ENCODE measurements at regions not wholly inside any gene's neighbourhood (a gene's known extent, or its start where the extent isn't known, plus 50 kb on each side); places are given as distances from the start of the nearest gene placed in this dataset.

DNA sequence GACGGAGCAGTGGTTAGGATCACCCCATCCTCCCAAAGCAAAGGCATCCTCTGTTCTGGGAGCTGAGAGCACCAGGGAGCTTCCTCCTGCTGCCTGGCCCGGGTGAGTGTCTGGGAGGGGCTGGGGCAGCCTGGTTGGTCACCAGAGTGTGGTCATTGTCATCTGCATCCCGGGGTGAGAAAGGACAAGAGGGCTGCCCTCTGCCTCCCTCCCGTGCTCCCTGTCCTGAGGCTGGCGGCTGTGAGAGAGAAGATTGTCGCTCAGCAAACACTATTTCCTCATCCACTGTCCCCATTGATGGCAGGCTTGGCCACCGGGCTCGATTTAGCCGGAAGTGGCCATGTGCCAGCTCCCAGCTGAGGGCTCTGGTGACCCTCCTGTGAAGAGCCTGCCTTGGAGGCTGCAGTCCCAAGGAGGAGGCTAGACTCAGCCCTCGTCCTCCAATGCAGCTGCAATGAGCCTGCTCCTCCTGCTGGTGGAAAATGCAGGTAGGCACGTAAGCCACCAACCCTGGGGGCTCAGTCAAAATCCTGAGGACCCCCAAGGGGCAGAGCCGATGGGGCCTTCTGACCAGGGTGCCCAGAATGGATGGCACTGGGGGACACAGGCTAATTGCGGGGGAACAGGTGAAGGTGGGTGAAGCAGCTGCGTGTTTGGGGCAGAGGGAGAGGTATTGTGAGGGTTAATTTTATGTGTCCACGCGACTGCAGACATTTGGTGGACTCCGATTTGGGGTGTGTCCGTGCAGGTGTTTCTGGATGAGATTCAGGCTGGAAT is 155.7 kb downstream of the KIF26A start:
- H3K36me3 ChIP-seq (ENCODE audit: control insufficient read depth in 4 of 4, insufficient read depth in 3 of 4, low read depth in 1 of 4, low read length in 3 of 4), result no peaks in the 10 kb centered on the region
- no peak for DNase-seq (ENCODE audit: low spot score)
- H3K27ac ChIP-seq (ENCODE audit: low read depth in 1 of 2, low read length in 2 of 2), result no peak overlapping the region
- H3K4me1 ChIP-seq (ENCODE audit: control insufficient read depth in 4 of 4, insufficient read depth in 4 of 4, low read length in 3 of 4), result peaks cover 4 to 15% (median 13%) of the 10 kb centered on the region in 4 donors
- no peak overlapping the region for H3K4me3 ChIP-seq (ENCODE audit: low read depth in 1 of 3, low read length in 3 of 3)
- TF ChIP-seq JUND (IDR thresholded peaks at IDR 0.05) (no peak), RAD21 (IDR thresholded peaks at IDR 0.05) (peak in 1 of 2 donors; percentile 51)
- no peaks in the 10 kb centered on the region for H3K9me3 ChIP-seq (ENCODE audit: control insufficient read depth in 4 of 4, low read length in 3 of 4)
- WGBS, result 39% methylated on average over 18 of the region's 18 CpGs
- H3K27me3 ChIP-seq (ENCODE audit: control insufficient read depth in 4 of 4, insufficient read depth in 4 of 4, low read length in 3 of 4), result peaks cover 0 to 2% (median 0%) of the 10 kb centered on the region in 4 donors
- no peak overlapping the region for H3K9ac ChIP-seq (ENCODE audit: low read depth in 1 of 2, low read length in 2 of 2)

DNA sequence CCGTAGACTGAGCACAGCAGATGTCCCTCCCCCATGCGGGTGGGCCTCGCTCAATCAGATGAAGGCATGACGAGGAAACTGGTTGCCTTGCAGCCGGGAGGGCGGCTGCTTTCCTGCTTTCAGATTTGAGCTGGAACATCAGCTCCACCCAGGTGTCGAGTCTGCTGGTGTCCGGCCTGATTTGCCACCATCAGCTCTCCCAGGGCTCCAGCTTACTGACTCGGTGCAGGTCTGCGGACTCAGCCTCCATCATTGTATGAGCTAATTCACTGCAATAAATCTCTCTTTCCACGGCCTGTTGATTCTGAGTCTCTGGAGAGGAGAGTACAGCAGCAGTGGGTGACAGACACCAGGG is 156.2 kb downstream of the KIF26A start:
- Histone ChIP-seq H3K36me3 (ENCODE audit: control insufficient read depth in 4 of 4, insufficient read depth in 3 of 4, low read depth in 1 of 4, low read length in 3 of 4) (no peaks in the 10 kb centered on the region), H3K4me1 (ENCODE audit: control insufficient read depth in 4 of 4, insufficient read depth in 4 of 4, low read length in 3 of 4) (peaks cover 4 to 15% (median 13%) of the 10 kb centered on the region in 4 donors), H3K4me3 (ENCODE audit: low read depth in 1 of 3, low read length in 3 of 3) (no peak overlapping the region), H3K9me3 (ENCODE audit: control insufficient read depth in 4 of 4, low read length in 3 of 4) (no peaks in the 10 kb centered on the region), H3K9ac (ENCODE audit: low read depth in 1 of 2, low read length in 2 of 2) (no peak overlapping the region), H3K27me3 (ENCODE audit: control insufficient read depth in 4 of 4, insufficient read depth in 4 of 4, low read length in 3 of 4) (peaks cover 0 to 2% (median 0%) of the 10 kb centered on the region in 4 donors), H3K27ac (ENCODE audit: low read depth in 1 of 2, low read length in 2 of 2) (no peak overlapping the region)
- 78% methylated on average over 11 of the region's 11 CpGs for WGBS
- no peak for TF ChIP-seq HNF4G (IDR thresholded peaks at IDR 0.05)
- TF ChIP-seq NR2F2 (IDR thresholded peaks at IDR 0.05), result no peak
- TF ChIP-seq JUND (IDR thresholded peaks at IDR 0.05), result no peak
- no peak for TF ChIP-seq HNF4A (conservative IDR thresholded peaks at IDR 0.05)
- no peak for TF ChIP-seq TAF1 (conservative IDR thresholded peaks at IDR 0.05)
- TF ChIP-seq RXRA (IDR thresholded peaks at IDR 0.05), result no peak
- TF ChIP-seq FOXA2 (IDR thresholded peaks at IDR 0.05), result no peak
- TF ChIP-seq YY1 (IDR thresholded peaks at IDR 0.05), result no peak
- no peak for TF ChIP-seq FOXA1 (IDR thresholded peaks at IDR 0.05)
- no peak for TF ChIP-seq EGR1 (IDR thresholded peaks at IDR 0.05; ENCODE audit: low read depth in 2 of 2)
- TF ChIP-seq, protein P1, sequence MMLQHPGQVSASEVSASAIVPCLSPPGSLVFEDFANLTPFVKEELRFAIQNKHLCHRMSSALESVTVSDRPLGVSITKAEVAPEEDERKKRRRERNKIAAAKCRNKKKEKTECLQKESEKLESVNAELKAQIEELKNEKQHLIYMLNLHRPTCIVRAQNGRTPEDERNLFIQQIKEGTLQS (IDR thresholded peaks at IDR 0.05), result no peak
- TF ChIP-seq GABPA (IDR thresholded peaks at IDR 0.05 in 1 of 2, conservative IDR thresholded peaks at IDR 0.05 in 1 of 2), result no peak
- TF ChIP-seq, protein P2, sequence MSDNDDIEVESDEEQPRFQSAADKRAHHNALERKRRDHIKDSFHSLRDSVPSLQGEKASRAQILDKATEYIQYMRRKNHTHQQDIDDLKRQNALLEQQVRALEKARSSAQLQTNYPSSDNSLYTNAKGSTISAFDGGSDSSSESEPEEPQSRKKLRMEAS (IDR thresholded peaks at IDR 0.05), result no peak
- TF ChIP-seq, protein P3, sequence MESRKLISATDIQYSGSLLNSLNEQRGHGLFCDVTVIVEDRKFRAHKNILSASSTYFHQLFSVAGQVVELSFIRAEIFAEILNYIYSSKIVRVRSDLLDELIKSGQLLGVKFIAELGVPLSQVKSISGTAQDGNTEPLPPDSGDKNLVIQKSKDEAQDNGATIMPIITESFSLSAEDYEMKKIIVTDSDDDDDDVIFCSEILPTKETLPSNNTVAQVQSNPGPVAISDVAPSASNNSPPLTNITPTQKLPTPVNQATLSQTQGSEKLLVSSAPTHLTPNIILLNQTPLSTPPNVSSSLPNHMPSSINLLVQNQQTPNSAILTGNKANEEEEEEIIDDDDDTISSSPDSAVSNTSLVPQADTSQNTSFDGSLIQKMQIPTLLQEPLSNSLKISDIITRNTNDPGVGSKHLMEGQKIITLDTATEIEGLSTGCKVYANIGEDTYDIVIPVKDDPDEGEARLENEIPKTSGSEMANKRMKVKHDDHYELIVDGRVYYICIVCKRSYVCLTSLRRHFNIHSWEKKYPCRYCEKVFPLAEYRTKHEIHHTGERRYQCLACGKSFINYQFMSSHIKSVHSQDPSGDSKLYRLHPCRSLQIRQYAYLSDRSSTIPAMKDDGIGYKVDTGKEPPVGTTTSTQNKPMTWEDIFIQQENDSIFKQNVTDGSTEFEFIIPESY (IDR thresholded peaks at IDR 0.05), result no peak
- TF ChIP-seq SP1 (IDR thresholded peaks at IDR 0.05), result no peak
- TF ChIP-seq, protein P4, sequence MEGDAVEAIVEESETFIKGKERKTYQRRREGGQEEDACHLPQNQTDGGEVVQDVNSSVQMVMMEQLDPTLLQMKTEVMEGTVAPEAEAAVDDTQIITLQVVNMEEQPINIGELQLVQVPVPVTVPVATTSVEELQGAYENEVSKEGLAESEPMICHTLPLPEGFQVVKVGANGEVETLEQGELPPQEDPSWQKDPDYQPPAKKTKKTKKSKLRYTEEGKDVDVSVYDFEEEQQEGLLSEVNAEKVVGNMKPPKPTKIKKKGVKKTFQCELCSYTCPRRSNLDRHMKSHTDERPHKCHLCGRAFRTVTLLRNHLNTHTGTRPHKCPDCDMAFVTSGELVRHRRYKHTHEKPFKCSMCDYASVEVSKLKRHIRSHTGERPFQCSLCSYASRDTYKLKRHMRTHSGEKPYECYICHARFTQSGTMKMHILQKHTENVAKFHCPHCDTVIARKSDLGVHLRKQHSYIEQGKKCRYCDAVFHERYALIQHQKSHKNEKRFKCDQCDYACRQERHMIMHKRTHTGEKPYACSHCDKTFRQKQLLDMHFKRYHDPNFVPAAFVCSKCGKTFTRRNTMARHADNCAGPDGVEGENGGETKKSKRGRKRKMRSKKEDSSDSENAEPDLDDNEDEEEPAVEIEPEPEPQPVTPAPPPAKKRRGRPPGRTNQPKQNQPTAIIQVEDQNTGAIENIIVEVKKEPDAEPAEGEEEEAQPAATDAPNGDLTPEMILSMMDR (IDR thresholded peaks at IDR 0.05; ENCODE audit: low read depth, low read length, missing input control), result no peak
- TF ChIP-seq, protein P5, sequence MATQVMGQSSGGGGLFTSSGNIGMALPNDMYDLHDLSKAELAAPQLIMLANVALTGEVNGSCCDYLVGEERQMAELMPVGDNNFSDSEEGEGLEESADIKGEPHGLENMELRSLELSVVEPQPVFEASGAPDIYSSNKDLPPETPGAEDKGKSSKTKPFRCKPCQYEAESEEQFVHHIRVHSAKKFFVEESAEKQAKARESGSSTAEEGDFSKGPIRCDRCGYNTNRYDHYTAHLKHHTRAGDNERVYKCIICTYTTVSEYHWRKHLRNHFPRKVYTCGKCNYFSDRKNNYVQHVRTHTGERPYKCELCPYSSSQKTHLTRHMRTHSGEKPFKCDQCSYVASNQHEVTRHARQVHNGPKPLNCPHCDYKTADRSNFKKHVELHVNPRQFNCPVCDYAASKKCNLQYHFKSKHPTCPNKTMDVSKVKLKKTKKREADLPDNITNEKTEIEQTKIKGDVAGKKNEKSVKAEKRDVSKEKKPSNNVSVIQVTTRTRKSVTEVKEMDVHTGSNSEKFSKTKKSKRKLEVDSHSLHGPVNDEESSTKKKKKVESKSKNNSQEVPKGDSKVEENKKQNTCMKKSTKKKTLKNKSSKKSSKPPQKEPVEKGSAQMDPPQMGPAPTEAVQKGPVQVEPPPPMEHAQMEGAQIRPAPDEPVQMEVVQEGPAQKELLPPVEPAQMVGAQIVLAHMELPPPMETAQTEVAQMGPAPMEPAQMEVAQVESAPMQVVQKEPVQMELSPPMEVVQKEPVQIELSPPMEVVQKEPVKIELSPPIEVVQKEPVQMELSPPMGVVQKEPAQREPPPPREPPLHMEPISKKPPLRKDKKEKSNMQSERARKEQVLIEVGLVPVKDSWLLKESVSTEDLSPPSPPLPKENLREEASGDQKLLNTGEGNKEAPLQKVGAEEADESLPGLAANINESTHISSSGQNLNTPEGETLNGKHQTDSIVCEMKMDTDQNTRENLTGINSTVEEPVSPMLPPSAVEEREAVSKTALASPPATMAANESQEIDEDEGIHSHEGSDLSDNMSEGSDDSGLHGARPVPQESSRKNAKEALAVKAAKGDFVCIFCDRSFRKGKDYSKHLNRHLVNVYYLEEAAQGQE (IDR thresholded peaks at IDR 0.05), result no peak
- TF ChIP-seq RAD21 (IDR thresholded peaks at IDR 0.05), result no peak
- DNase-seq (ENCODE audit: low spot score), result no peak
